ENCODE measurements at regions not wholly inside any gene's neighbourhood (a gene's known extent, or its start where the extent isn't known, plus 50 kb on each side); places are given as distances from the start of the nearest gene placed in this dataset.

DNA sequence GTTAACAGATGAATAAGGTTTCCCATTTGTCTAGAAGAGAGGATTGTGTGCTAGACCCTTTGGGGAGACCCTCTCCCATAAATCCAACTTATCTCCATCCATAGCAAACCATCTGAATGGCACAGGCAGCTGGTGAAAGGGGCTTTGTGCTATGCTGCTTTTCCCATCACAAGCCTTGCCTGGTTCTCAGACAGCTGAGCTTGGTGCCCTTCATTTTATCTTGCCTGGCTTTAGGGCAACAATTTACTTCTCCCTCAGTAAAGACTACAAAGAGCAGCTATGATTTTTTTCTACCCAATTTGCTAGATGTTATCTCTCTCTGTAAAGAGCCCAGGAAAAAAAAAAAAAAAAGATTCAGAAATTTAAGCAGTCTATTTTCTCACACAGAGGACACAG, 117.0 kb upstream of the COL21A1 start:
- no peak for TF ChIP-seq POLR2A (IDR thresholded peaks at IDR 0.05)
- TF ChIP-seq, protein P1, sequence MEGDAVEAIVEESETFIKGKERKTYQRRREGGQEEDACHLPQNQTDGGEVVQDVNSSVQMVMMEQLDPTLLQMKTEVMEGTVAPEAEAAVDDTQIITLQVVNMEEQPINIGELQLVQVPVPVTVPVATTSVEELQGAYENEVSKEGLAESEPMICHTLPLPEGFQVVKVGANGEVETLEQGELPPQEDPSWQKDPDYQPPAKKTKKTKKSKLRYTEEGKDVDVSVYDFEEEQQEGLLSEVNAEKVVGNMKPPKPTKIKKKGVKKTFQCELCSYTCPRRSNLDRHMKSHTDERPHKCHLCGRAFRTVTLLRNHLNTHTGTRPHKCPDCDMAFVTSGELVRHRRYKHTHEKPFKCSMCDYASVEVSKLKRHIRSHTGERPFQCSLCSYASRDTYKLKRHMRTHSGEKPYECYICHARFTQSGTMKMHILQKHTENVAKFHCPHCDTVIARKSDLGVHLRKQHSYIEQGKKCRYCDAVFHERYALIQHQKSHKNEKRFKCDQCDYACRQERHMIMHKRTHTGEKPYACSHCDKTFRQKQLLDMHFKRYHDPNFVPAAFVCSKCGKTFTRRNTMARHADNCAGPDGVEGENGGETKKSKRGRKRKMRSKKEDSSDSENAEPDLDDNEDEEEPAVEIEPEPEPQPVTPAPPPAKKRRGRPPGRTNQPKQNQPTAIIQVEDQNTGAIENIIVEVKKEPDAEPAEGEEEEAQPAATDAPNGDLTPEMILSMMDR (IDR thresholded peaks at IDR 0.05): no peak
